ENCODE measurements at regions not wholly inside any gene's neighbourhood (a gene's known extent, or its start where the extent isn't known, plus 50 kb on each side); places are given as distances from the start of the nearest gene placed in this dataset.

DNA sequence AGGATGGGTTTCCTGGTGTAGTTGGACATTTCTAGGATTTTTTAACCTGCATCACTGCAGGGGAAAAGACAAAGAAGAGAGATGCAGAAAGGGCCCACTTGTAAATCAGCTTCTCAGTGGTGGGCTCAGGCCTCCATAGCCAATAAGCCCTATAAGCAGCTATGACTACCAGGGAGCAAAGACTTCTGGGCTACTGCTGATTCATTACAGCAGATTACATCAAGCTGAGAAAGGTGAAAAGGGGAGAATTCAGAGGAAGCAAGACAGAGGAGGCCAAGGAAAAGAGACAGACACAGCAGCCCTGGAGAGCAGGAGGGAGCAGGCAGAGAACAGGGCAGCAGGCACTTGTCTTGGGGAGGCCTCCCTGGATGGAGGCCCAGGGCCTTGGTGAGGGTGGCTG is 95.2 kb downstream of the KCNA5 start:
- no peak for DNase-seq (ENCODE audit: extremely low read depth, low read depth)
- no peak for TF ChIP-seq CTCF (IDR thresholded peaks at IDR 0.05; ENCODE audit: low read depth, low read length)

- TF ChIP-seq CTCF (IDR thresholded peaks at IDR 0.05; ENCODE audit: low read depth, low read length), result no peak
Observed at GRCh38 chr12:5139751-5140150, 96.1 kb downstream of the KCNA5 start.

GRCh38 chr12:5140190-5140589 is 96.5 kb downstream of the KCNA5 start:
- no peak for DNase-seq (ENCODE audit: extremely low read depth, low read depth)

More at GRCh38 chr12:5139751-5140150, 96.1 kb downstream of the KCNA5 start:
- no peak for DNase-seq (ENCODE audit: extremely low read depth, low read depth)

GRCh38 chr12:5148880-5149279 is 105.2 kb downstream of the KCNA5 start:
- no peak for TF ChIP-seq CTCF (IDR thresholded peaks at IDR 0.05; ENCODE audit: low read depth, low read length)
- DNase-seq (ENCODE audit: extremely low read depth, low read depth), result no peak

More at GRCh38 chr12:5140190-5140589, 96.5 kb downstream of the KCNA5 start:
- no peak for TF ChIP-seq CTCF (IDR thresholded peaks at IDR 0.05; ENCODE audit: low read depth, low read length)

GRCh38 chr12:5154091-5154490 is 110.4 kb downstream of the KCNA5 start:
- TF ChIP-seq CTCF (IDR thresholded peaks at IDR 0.05; ENCODE audit: low read depth, low read length), result no peak
- DNase-seq (ENCODE audit: extremely low read depth, low read depth), result no peak

- no peak for DNase-seq (ENCODE audit: extremely low read depth, low read depth)
- no peak for TF ChIP-seq CTCF (IDR thresholded peaks at IDR 0.05; ENCODE audit: low read depth, low read length)
Observed at GRCh38 chr12:5155866-5156265, 112.2 kb downstream of the KCNA5 start.

GRCh38 chr12:5160827-5161226 is 117.1 kb downstream of the KCNA5 start:
- no peak for TF ChIP-seq CTCF (IDR thresholded peaks at IDR 0.05; ENCODE audit: low read depth, low read length)
- no peak for DNase-seq (ENCODE audit: extremely low read depth, low read depth)
